OCI-LY3 (cell line): ENCODE measurements at regions not wholly inside any gene's neighbourhood (a gene's known extent, or its start where the extent isn't known, plus 50 kb on each side); places are given as distances from the start of the nearest gene placed in this dataset.

ENCODE experiments used
- H2AFZ ChIP-seq: fragments of 200-600, 300-600 bp; shearing (Covaris generic); 2 replicates; pipeline ENCODE4 v1.6.0; 2014; ENCODE audit warnings: antibody characterized with exemption, low read depth, low read length
- H3K27ac ChIP-seq: fragments of 200-600, 300-600 bp; sonication (generic); 2 replicates; pipeline ENCODE4 v1.5.1; 2014; ENCODE audit warnings: mild to moderate bottlenecking, low read length, moderate library complexity, mixed read lengths
- H3K27me3 ChIP-seq: fragments of 200-600, 300-600 bp; sonication (generic); 2 replicates; pipeline ENCODE4 v1.6.1; 2014; ENCODE audit warnings: low read depth, low read length, mixed read lengths
- H3K36me3 ChIP-seq: fragments of 200-600, 300-600 bp; sonication (generic); replicated peaks from 2 replicates; pipeline ENCODE3; 2014; ENCODE audit warnings: low read depth, low read length, mixed read lengths
- H3K4me1 ChIP-seq: fragments of 300-600, 200-600 bp; sonication (generic); 2 replicates; pipeline ENCODE4 v1.6.1; 2014; ENCODE audit warnings: low read length, mixed read lengths
- H3K4me2 ChIP-seq: fragments of 200-600, 300-600 bp; sonication (generic); 2 replicates; pipeline ENCODE4 v1.6.1; 2014; ENCODE audit warnings: low read length, mixed read lengths
- H3K4me3 ChIP-seq: fragments of 300-600, 200-600 bp; sonication (generic); 2 replicates; pipeline ENCODE4 v1.5.1; 2014; ENCODE audit warnings: antibody characterized with exemption, mild to moderate bottlenecking, low read length, moderate library complexity
- H3K79me2 ChIP-seq: fragments of 300-600, 200-600 bp; shearing (Covaris generic); 2 replicates; pipeline ENCODE4 v1.6.1; 2014; ENCODE audit warnings: mild to moderate bottlenecking, low read length, mixed read lengths
- H3K9ac ChIP-seq: fragments of 300-600, 200-600 bp; shearing (Covaris generic); 2 replicates; pipeline ENCODE4 v1.6.0; 2014; ENCODE audit warnings: mild to moderate bottlenecking, low read length, moderate library complexity
- H3K9me3 ChIP-seq: fragments of 200-600, 300-600 bp; shearing (Covaris generic); 2 replicates; pipeline ENCODE4 v1.6.1; 2014; ENCODE audit warnings: low read length, mixed read lengths; ENCODE audit not compliant: insufficient read depth
- H4K20me1 ChIP-seq: fragments of 200-600, 300-600 bp; sonication (generic); 2 replicates; pipeline ENCODE4 v1.6.1; 2016; ENCODE audit warnings: low read length, mixed read lengths; ENCODE audit not compliant: insufficient read depth
- CTCF ChIP-seq: fragments of 200-600, 300-600 bp; sonication (generic); IDR thresholded peaks from 2 replicates; pipeline ENCODE4 v1.5.1; 2014; ENCODE audit warnings: antibody characterized with exemption, low read length, low read depth
- EZH2phosphoT487 ChIP-seq: fragments of 200-600 bp; shearing (Covaris generic); IDR thresholded peaks from 2 replicates; pipeline ENCODE4 v1.6.1; 2018; ENCODE audit warnings: antibody characterized with exemption, mixed run types, low read depth

DNA sequence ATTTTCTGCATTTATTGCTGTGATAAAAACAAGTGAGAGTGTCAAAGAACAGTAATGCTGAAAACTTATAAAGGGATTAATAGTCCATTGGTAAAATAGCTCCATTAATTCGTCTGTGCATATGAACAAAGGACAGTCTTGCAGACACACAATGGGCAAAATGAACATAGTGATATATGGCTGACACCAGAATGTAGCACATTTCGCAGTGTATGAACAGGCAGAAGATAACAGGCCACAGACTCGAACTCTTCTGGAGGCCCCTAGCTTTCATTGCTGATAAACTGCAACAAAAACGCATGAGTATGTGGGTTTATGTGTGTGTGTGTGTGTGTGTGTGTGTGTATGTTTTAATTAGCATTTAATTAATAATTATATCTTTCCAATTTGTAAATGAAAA is 354.8 kb downstream of the TAF11L14 start:
- H3K4me1 ChIP-seq = no peaks in the 10 kb centered on the region
- H3K4me3 ChIP-seq = no peak overlapping the region
- no peaks in the 10 kb centered on the region for H3K79me2 ChIP-seq
- TF ChIP-seq CTCF (no peak), EZH2phosphoT487 (no peak)
- no peaks in the 10 kb centered on the region for H3K36me3 ChIP-seq
- H3K9me3 ChIP-seq = no peaks in the 10 kb centered on the region
- no peak overlapping the region for H3K4me2 ChIP-seq
- no peaks in the 10 kb centered on the region for H3K27me3 ChIP-seq
- no peak overlapping the region for H3K9ac ChIP-seq
- H2AFZ ChIP-seq = no peak overlapping the region
- H3K27ac ChIP-seq = no peak overlapping the region
- no peaks in the 10 kb centered on the region for H4K20me1 ChIP-seq

DNA sequence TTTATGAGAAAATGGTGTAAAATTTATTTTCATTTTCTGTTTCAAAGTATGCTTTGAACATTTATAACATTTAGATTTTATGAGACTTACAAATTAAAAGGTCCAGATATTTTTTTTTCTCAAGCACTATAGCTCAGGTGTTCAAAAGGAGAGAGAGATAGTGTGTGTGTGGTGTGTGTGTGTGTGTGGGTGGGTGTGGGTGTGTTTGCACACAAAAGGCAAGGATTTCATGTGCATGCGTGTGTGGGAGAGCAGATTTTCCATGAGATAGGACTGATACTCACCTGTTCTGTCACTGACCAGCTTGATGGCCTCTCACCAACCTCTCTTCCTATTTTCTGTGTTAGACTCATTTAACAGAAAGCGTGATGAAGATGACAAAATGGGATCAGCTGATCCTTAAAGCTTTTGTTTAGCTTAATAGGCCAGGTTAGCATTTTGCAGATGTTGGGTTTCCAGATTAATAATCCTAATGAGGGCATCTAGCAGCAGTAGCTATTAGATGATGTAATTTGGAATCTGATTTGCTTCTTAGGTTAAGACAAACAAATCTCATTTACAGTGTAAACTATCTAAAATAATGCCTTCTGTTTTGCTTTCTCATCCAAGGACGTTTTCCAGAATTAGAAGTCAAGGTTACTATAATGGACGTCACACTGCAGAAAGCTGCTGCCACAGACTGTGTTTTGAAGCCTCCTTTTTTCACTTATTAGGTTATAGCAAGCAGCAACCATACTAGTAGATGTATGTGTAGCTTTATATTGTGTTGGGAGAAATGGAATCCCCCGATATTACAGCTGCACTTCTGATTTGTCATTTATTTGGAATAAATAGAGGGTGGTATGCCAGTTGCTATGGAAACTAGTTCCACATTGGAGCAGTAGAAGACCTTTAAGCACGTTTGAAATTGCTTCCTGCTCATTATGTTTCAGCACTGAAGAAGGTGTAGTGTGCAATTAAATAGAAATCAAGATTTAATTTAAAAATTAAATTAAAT is 355.6 kb downstream of the TAF11L14 start:
- H3K9ac ChIP-seq = no peak overlapping the region
- no peaks in the 10 kb centered on the region for H3K27me3 ChIP-seq
- H3K4me1 ChIP-seq = no peaks in the 10 kb centered on the region
- H3K4me2 ChIP-seq = no peak overlapping the region
- H3K79me2 ChIP-seq = no peaks in the 10 kb centered on the region
- no peaks in the 10 kb centered on the region for H3K9me3 ChIP-seq
- no peaks in the 10 kb centered on the region for H3K36me3 ChIP-seq
- H2AFZ ChIP-seq = no peak overlapping the region
- H3K4me3 ChIP-seq = no peak overlapping the region
- H4K20me1 ChIP-seq = no peaks in the 10 kb centered on the region
- H3K27ac ChIP-seq = no peak overlapping the region
- no peak for TF ChIP-seq EZH2phosphoT487
- no peak for TF ChIP-seq CTCF

GRCh38 chr5:17991775-17992174 is 357.5 kb downstream of the TAF11L14 start:
- no peaks in the 10 kb centered on the region for H3K9me3 ChIP-seq
- H3K4me3 ChIP-seq = no peak overlapping the region
- H3K9ac ChIP-seq = no peak overlapping the region
- H3K79me2 ChIP-seq = no peaks in the 10 kb centered on the region
- H4K20me1 ChIP-seq = no peaks in the 10 kb centered on the region
- no peak overlapping the region for H2AFZ ChIP-seq
- no peaks in the 10 kb centered on the region for H3K36me3 ChIP-seq
- H3K4me1 ChIP-seq = no peaks in the 10 kb centered on the region
- TF ChIP-seq EZH2phosphoT487 (no peak), CTCF (no peak)
- no peaks in the 10 kb centered on the region for H3K27me3 ChIP-seq
- H3K27ac ChIP-seq = no peak overlapping the region
- H3K4me2 ChIP-seq = no peak overlapping the region

GRCh38 chr5:17992291-17992690 is 358.0 kb downstream of the TAF11L14 start:
- TF ChIP-seq EZH2phosphoT487 (no peak), CTCF (no peak)
- Histone ChIP-seq H3K79me2 (no peaks in the 10 kb centered on the region), H3K4me1 (no peaks in the 10 kb centered on the region)

More at GRCh38 chr5:17992291-17992690, 358.0 kb downstream of the TAF11L14 start:
- H3K27me3 ChIP-seq = no peaks in the 10 kb centered on the region
- no peak overlapping the region for H3K4me3 ChIP-seq
- no peak overlapping the region for H3K9ac ChIP-seq
- no peaks in the 10 kb centered on the region for H4K20me1 ChIP-seq
- H3K27ac ChIP-seq = no peak overlapping the region
- no peak overlapping the region for H2AFZ ChIP-seq
- no peaks in the 10 kb centered on the region for H3K9me3 ChIP-seq
- no peaks in the 10 kb centered on the region for H3K36me3 ChIP-seq
- H3K4me2 ChIP-seq = no peak overlapping the region
